MM.1S (cell line): ENCODE measurements at regions not wholly inside any gene's neighbourhood (a gene's known extent, or its start where the extent isn't known, plus 50 kb on each side); places are given as distances from the start of the nearest gene placed in this dataset.

Source experiments
- DNase-seq: peaks from one replicate; pipeline ENCODE4 v3.0.0-alpha.2; 2015
- H2AFZ ChIP-seq: fragments of 300-600 bp; sonication (generic); 2 replicates; pipeline ENCODE4 v1.6.0; 2016; ENCODE audit warnings: antibody characterized with exemption, low read length
- H3F3A ChIP-seq: fragments of 300-600 bp; sonication (generic); 2 replicates; pipeline ENCODE4 v1.6.1; 2016; ENCODE audit warnings: mild to moderate bottlenecking, antibody characterized with exemption, low read length, moderate library complexity, mixed read lengths; ENCODE audit not compliant: insufficient read depth
- H3K27ac ChIP-seq: fragments of 300-600 bp; sonication (generic); 2 replicates; pipeline ENCODE4 v1.5.1; 2016; ENCODE audit warnings: mild to moderate bottlenecking, low read length
- H3K27me3 ChIP-seq: fragments of 300-600 bp; sonication (generic); replicated peaks from 2 replicates; pipeline ENCODE4 v1.6.0; 2016; ENCODE audit warnings: low read length; ENCODE audit not compliant: insufficient read depth
- H3K36me3 ChIP-seq: fragments of 300-600 bp; sonication (generic); replicated peaks from 2 replicates; pipeline ENCODE4 v1.6.1; 2016; ENCODE audit warnings: mild to moderate bottlenecking, low read length, mixed read lengths; ENCODE audit not compliant: insufficient read depth
- H3K4me1 ChIP-seq: fragments of 300-600 bp; sonication (generic); 2 replicates; pipeline ENCODE4 v1.6.1; 2016; ENCODE audit warnings: low read length, mixed read lengths
- H3K4me2 ChIP-seq: fragments of 300-600 bp; sonication (generic); 2 replicates; pipeline ENCODE4 v1.6.0; 2016; ENCODE audit warnings: low read depth, low read length
- H3K4me3 ChIP-seq: fragments of 300-600 bp; sonication (generic); 2 replicates; pipeline ENCODE4 v1.5.1; 2016; ENCODE audit warnings: low read length, mixed read lengths
- H3K79me2 ChIP-seq: fragments of 300-600 bp; sonication (generic); 2 replicates; pipeline ENCODE4 v1.6.1; 2016; ENCODE audit warnings: mixed run types, low read length, mixed read lengths
- H3K9ac ChIP-seq: fragments of 300-600 bp; sonication (generic); 2 replicates; pipeline ENCODE4 v1.6.1; 2016; ENCODE audit warnings: low read length, mixed read lengths
- H3K9me2 ChIP-seq: fragments of 300-600 bp; sonication (generic); replicated peaks from 2 replicates; pipeline ENCODE4 v1.6.1; 2016; ENCODE audit warnings: mild to moderate bottlenecking, low read length, mixed read lengths; ENCODE audit not compliant: insufficient read depth
- H3K9me3 ChIP-seq: fragments of 300-600 bp; sonication (generic); replicated peaks from 2 replicates; pipeline ENCODE4 v1.6.1; 2016; ENCODE audit warnings: mild to moderate bottlenecking, low read length, mixed read lengths; ENCODE audit not compliant: insufficient read depth
- H4K20me1 ChIP-seq: fragments of 300-600 bp; sonication (generic); 2 replicates; pipeline ENCODE4 v1.6.1; 2016; ENCODE audit warnings: mild to moderate bottlenecking, low read length, moderate library complexity, mixed read lengths; ENCODE audit not compliant: insufficient read depth
- CTCF ChIP-seq: fragments of 300-600 bp; sonication (generic); IDR thresholded peaks from 2 replicates; pipeline ENCODE4 v1.5.1; 2016; ENCODE audit warnings: antibody characterized with exemption, low read length, mixed read lengths
- EZH2 ChIP-seq: fragments of 300-600 bp; sonication (generic); optimal IDR thresholded peaks from 2 replicates; pipeline ENCODE3; 2017; ENCODE audit warnings: low read depth, mild to moderate bottlenecking, antibody characterized with exemption, low read length, mixed read lengths
- EZH2phosphoT487 ChIP-seq: fragments of 300-600 bp; sonication (generic); IDR thresholded peaks from 2 replicates; pipeline ENCODE4 v1.6.1; 2018; ENCODE audit warnings: antibody characterized with exemption, low read length

- no peak overlapping the region for H3K27ac ChIP-seq
- no peaks in the 10 kb centered on the region for H4K20me1 ChIP-seq
- H3K36me3 ChIP-seq = no peaks in the 10 kb centered on the region
- H3K4me2 ChIP-seq = no peak overlapping the region
- no peaks in the 10 kb centered on the region for H3F3A ChIP-seq
- no peak overlapping the region for H3K9ac ChIP-seq
- H3K4me1 ChIP-seq = no peaks in the 10 kb centered on the region
- no peak overlapping the region for H3K4me3 ChIP-seq
- H3K9me3 ChIP-seq = no peaks in the 10 kb centered on the region
- no peak overlapping the region for H2AFZ ChIP-seq
- TF ChIP-seq EZH2phosphoT487 (no peak), EZH2 (no peak), CTCF (no peak)
- H3K79me2 ChIP-seq = no peaks in the 10 kb centered on the region
- no peaks in the 10 kb centered on the region; the same call in 1 of the 2 replicates for H3K27me3 ChIP-seq
- DNase-seq = no peak
- H3K9me2 ChIP-seq = no peaks in the 10 kb centered on the region
Measured at GRCh38 chr5:178808886-178809285, 50.9 kb upstream of the ZNF354B start.

GRCh38 chr5:178801021-178801420 lies 58.7 kb upstream of the ZNF354B start:
- Histone ChIP-seq H3K9me2 (no peaks in the 10 kb centered on the region), H4K20me1 (no peaks in the 10 kb centered on the region), H3K9me3 (no peaks in the 10 kb centered on the region), H3K79me2 (no peaks in the 10 kb centered on the region), H3K27me3 (no peaks in the 10 kb centered on the region), H3F3A (no peaks in the 10 kb centered on the region), H3K4me2 (no peak overlapping the region), H3K4me1 (no peaks in the 10 kb centered on the region), H2AFZ (no peak overlapping the region), H3K9ac (no peak overlapping the region), H3K4me3 (no peak overlapping the region), H3K36me3 (no peaks in the 10 kb centered on the region), H3K27ac (no peak overlapping the region)
- TF ChIP-seq CTCF (no peak), EZH2 (no peak), EZH2phosphoT487 (no peak)
- DNase-seq = no peak

GRCh38 chr5:178797546-178798440 lies 62.0 kb upstream of the ZNF354B start:
- no peak for TF ChIP-seq EZH2
- no peak for TF ChIP-seq CTCF
- no peak for TF ChIP-seq EZH2phosphoT487
- Histone ChIP-seq H3K27ac (no peak overlapping the region), H3K4me1 (no peaks in the 10 kb centered on the region), H3K4me2 (no peak overlapping the region), H3F3A (no peaks in the 10 kb centered on the region), H3K4me3 (no peak overlapping the region), H3K36me3 (no peaks in the 10 kb centered on the region), H2AFZ (no peak overlapping the region), H3K9me3 (no peaks in the 10 kb centered on the region), H3K27me3 (no peaks in the 10 kb centered on the region), H3K79me2 (no peaks in the 10 kb centered on the region), H3K9me2 (no peaks in the 10 kb centered on the region), H4K20me1 (no peaks in the 10 kb centered on the region), H3K9ac (no peak overlapping the region)
- DNase-seq = no peak
